HG02588 (cell line): ENCODE measurements at regions not wholly inside any gene's neighbourhood (a gene's known extent, or its start where the extent isn't known, plus 50 kb on each side); places are given as distances from the start of the nearest gene placed in this dataset.
"Not testable (repeated sequence)": the region's sequence is repeated elsewhere in the genome, so short reads cannot be mapped to it uniquely, and the experiment has no call there.

Experiments
- ATAC-seq: cut with Tn5 transposase; IDR thresholded peaks from one replicate; pipeline ENCODE4 v1.9.1; 2021; ENCODE audit warnings: mild to moderate bottlenecking, moderate library complexity; ENCODE audit not compliant: unreplicated experiment

DNA sequence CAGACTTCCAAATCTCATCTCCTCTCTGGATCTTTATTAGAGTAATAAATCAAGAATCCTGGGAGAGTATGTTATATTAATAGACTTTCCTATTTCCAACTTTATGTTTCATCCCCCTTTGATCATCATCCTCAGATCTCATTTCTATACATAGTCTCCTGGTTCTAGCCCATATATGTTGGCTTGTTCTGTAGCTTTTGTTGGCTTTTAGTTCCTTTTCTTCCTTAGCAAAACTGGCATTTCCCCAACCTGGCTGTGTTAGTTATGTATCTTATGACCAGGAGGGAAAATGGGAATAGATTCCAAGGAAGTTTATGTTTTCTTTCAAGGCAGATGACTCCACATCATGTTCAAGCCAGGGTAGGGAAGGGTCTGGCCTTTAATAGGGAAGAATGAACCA, 2464.5 kb downstream of the PCDH9 start:
- ATAC-seq: no peak

DNA sequence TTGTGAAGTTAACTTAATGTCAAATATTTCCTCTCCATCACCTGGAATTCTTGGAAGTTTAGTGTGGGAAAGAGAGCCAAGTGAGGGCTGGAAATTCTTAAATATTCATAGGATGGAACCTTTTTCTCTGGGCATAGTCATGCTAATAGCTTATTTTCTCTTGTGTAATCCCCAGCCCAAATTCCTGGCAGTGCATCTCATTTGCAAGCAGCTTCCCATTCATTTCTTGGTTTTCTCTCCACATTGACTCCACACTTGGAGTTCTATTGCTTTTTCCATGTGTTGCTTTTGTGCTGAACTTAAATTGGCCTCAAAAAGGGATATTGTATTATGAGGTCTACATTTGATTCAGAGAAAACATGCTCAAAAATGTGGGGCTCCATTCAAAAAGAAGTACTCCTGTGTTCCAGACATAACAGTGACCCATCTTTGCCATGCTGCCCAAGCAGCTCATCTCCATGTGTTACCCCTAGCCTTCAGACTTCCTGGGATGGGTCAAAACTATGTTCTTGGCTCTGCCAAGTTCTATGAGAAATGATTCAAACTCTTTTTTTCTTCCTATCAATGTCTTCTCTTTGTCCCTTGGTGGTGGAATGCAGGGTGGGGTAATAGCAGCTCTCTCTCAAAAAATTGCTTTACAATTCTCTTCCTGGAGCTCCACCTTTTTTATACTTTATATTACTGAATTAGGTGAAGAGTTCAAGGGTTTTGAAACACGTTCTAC, 2471.5 kb downstream of the PCDH9 start:
- ATAC-seq: no peak

DNA sequence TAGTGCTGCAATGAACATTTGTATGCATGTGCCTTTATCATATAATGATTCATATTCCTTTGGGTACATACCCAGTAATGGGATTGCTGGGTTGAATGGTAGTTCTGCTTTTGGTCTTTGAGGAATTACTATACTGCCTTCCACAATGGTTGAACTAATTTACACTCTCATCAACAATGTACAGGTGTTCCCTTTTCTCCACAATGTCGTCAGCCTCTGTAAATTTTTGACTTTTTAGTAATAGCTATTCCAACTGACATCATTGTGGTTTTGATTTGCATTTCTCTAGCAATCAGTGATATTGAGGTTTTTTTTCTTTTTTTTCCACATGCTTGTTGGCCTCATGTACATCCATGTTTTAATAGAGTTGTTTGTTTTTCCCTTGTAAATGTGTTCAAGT, 2473.5 kb downstream of the PCDH9 start:
- no peak for ATAC-seq

DNA sequence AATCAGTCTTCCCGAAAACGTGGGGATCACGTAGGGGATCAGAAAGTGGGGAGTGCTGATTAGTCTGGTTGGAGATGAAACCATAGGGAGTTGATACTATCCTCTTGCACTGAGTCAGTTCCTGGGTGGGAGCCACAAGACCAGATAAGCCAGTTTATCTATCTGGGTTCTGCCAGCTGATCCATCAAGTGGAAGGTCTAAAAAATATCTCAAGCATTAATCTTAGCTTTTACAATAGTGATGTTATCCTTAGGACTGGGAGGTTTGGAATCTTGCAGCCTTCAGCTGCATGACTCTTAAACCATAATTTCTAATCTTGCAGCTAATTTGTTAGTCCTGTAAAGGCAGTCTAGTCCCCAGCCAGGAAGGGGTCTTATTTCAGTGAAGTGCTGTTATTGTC, 2474.2 kb downstream of the PCDH9 start:
- no peak for ATAC-seq

DNA sequence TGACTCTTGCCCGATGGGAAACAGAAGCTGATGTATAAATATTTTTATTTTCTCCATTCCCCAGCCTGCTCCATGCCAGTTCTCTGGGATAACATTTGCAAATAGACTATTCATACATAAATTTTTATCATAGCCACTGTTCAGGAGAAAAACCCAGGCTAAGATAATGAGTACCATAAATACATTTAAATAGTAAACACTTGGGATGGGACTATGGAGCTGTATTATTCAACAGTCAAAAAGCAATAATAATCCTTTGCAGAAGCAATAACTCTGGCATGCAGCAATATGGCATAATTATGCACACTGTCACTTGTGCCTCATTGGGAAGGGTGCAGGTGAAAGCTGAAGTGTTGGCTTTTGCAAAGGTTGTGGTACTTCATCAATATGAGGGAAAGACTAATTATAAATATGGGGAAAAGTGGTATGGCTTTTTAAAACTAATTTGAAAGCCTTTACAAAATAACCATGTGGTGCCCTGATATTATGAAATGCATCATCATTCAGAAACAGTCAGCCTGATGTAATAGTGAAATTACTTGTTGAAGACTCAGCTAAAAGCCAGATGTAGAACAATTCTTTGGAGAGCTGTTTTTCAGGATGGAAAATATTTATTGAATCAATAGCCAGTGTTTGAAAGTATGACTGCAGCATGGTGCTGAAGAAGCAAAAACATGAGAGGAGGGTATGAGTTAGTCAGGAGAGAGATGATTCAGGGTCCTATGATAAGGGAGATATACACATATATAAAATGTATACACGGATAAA, 2476.7 kb downstream of the PCDH9 start:
- ATAC-seq: no peak

DNA sequence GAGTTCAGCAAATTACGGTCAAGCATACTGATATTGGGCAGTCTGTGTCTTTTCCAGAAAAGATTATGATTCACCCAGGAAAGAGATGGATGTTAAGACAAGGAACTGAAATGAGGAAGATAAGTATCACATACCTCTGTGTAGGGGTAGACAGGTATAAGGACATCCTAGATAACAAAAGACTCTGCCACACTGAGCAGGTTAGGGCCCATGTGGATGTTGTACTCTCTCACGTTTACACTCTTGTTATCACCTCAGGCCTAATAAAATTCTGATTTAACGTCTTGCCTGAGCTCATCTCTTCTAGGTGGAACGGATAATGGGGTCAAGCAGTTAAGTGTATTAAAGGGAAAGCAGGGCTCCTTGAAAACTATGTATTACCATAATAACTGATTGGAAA, 2480.8 kb downstream of the PCDH9 start:
- ATAC-seq: no peak

DNA sequence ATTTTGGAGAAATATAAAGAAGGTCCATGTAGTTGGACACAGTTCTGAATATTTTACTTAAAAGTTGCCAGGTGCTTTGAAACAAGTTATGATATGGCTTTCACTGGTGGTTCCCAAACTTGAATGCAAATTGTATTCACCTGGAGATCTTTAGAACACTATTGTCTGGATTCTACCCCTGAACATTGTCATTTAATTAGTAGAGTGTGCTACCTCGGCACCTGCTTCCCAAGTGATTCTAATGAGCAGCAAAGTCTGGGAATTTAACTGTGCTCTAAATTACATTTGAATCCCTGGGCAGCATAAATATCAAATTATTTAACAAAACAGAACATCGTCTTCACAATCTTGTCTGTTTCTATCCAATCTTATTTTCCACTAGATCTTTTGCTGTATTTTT, 2483.3 kb downstream of the PCDH9 start:
- ATAC-seq: no peak

DNA sequence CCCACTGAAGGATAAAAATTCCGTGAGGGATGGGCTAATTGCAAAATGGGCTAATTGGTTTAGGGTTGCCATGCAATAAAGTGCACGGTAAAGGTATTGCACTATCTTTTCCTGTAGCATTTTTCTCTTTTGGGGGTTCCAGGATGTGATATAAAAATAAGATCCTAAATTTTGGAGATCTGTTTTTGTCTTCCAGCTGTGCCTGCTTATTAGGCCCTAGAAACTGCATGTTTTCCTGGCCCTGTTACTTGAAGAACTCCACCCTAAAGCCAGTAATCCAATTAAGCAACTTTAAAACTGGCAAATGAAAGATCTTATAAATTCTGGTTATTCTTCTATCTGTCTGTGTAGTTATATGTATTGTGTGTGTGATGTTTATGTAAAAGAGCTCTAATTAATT, 2489.6 kb downstream of the PCDH9 start:
- ATAC-seq: no peak

DNA sequence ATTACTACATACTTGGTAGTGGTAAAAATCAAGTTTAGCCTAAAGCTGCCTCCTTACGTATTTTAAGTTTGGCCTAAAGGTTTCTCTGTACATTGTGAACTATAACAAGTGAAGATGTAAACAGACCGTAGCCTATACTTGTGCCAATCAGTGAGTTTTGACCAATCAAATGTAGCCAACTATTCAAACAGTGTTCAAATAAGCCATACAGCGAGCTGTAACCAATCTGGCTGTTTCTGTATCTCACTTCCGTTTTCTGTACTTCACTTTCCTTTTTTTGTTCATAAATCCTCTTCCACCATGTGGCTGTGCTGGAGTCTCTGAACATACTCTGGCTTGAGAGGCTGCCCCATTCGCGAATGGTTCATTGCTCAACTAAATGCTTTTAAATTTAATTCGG, 2504.6 kb downstream of the PCDH9 start:
- no peak for ATAC-seq

DNA sequence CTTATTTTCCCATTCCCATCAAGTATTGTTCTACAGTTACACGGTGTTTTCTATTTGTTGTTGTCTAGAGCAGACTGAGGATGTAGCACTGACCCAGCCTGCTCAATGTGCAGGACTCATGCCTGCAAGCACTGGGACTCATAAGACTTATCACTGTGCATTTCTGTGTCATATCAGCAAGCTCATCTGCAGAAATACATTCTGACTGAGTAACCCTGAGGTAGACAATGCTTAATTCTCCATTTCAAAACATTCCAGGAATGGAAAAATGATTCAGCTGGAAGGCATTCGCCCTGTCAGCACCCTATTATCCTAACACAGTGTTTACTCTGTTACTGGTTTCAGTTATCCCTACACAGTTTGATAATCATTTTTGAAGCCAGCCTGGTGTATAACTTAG, 2506.4 kb downstream of the PCDH9 start:
- no peak for ATAC-seq

DNA sequence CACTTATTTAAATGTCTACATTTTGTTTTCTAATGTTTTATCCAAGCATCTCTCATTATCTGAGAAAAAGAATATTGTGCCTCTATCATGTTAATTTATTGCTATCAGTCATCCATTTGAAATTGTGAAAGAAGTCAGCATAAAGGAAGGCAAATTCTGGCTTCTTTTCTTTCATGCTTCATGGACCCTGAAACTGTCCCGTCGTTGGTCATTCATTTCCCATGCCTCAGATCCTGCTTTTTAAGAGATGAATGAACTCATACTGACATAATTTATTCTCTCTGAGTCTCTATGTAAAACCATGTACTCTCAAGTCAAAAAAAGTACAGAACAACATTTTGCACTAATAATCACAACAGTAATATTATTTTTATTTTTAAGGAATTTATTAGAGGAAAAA, 2512.0 kb downstream of the PCDH9 start:
- no peak for ATAC-seq

DNA sequence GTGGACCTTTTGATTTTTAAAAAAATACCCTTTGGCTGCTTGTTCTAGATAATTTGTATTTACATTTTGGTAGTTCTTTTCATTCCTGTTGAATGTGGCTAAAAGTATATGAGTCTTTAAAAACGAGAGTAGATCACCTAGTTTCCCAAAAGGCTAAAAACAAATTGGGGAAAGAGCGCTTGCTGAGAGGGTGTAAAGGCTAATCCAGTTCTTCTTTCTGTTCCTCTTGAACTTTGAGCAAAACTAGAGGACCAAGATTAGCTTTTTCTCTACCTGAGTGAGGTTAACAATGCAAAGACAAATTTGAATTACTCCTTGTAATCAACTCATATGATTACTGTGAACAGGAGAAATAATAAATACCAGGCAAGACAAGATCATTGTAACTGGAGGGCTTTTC, 2513.2 kb downstream of the PCDH9 start:
- ATAC-seq: no peak

DNA sequence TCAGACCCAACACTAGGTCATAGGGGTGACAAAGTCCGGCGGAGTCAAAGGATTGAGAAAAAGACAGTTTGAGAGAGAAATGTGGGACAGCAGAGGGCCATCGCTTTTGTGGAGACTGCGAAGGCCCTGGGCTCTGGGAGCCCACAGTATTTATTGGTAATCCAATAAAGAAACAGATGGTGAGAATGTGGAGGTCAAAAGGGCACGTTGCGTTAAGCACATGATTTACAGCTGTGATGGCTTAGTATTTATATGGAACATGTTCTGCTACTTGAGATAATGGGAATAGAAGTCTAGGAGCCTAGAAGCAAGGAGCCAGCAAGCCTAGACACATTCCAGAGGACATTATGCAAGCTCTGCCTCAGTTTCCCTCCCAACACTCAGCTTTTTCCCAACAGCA, 2521.1 kb downstream of the PCDH9 start:
- ATAC-seq: no peak

DNA sequence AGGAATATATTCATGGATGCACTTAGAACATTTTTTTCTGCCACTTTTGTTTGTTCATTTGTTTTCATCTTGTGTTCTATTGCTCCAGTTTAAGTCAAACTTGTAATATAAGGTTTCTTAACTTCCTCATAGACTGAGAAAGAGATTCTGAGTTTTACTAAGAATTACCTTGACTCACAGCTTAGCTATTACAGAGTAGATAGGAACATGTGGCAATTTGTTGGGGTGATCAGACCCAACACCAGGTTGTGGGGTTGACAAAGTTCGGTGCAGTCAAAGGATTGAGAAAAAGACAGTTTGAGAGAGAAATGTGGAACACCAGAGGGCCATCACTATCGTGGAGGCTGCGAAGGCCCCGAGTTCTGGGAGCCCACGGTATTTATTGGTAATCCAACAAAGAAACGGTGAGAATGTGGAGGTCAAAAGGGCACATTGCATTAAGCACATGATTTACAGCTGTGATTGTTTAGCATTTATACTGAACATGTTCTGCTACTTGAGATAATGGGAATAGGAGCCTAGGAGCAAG, 2526.0 kb downstream of the PCDH9 start:
- ATAC-seq: no peak

DNA sequence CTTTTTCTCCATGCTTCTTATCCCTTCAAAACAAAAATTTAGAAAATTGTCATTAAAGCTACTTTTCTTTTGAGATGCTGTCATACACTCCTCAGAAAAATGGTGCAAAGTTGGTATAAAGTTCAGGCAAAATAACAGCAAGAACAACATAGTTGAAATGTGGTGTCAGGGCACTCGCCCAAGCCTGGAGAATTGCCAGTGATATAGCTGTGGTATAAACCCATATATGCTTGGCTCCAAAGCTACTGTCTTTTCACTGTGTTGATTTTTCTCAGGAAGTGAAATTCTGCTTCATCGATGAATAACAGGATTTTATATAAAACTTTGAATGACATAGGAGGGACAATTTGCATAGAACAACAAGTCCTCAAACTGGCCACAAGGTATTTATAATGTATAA, 2532.9 kb downstream of the PCDH9 start:
- ATAC-seq: no peak

DNA sequence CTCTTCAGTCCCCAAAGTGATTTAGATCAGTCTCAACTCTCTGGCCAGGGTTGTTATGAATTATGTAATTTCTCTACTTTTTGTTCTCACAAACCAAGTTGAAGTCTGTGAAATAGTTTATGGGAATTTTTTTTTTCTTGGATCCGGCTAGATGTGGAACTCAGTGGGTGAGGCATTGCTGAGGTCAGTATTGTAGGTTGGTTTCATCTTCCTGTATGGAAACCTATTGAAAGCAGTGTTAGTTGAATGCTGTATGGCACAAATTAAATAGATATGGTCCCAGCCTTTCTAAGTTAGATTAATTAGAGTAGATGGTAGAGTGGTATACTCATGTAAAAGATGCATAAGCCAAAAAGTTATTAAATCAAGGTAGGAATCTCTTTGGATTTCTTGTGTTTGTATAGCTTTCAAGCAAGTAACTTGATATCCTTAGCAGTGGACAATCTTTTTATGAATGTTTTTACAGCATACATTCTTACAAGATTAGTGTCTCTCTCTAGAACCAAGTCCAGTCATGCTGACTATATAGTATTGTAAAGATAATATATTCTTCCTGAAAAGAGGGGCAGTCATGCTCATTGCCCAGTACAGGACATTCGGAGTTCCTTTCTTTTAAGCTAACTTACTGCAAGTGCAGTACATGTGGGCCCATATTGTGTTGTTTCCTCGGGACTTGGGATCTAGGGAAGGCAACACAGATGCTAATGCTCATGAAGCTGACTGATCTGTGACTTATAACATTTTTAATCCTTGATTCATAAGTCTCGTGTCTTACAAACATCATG, 2541.1 kb downstream of the PCDH9 start:
- ATAC-seq: no peak

DNA sequence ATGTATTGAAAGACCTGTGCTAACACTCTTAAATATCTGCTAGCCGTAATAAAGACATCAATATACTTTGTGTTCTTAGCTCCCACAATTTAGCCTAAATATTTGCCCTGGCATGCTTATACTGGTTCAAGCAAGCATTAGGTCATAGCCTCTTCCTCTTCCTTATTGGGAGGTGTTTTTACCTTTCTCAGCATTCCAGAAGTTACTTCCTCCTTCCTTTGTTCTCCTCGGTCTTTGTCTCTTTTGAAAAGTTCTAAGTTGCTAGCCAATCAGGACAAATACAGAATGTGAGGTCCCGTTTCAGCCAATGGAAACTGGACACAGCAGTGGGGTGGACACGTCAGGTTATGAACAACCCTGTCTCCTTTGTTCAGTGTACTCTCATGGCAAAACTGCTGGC, 2543.6 kb downstream of the PCDH9 start:
- not testable (repeated sequence) for ATAC-seq

DNA sequence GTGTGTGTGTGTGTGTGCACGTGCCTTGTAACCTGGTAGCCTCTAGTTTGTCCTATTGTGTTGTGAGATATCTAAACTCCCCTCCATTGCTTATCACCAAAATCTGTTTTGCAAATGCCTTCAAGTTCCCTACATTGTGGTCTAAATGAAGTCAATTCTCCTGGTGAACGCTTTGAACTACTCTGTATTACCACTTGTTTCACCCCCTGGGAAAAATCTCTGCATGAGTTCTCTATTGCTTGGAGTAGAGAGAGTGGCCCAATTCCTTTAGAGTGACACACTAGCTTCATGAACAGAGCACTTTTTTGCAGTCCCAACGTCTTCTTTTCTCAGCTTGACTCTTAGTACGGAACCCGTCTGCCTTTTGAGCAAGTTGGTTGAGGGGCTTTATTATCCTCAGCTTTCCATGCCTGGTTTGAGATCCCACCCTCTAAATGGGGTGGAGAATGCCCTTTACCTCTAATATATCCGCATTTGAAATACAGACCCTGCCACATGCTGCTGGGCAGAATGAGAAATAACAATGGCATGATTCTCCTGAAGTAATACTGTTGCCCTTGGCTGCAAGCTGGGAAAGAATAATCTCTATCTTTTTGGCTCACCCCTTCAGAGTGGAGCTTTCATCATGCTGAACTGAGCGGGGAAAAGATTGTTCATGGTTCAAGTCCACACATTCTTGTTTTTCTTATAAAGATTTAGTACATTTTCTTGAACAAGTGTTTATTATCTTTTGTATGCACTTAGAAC, 2545.3 kb downstream of the PCDH9 start:
- no peak for ATAC-seq

DNA sequence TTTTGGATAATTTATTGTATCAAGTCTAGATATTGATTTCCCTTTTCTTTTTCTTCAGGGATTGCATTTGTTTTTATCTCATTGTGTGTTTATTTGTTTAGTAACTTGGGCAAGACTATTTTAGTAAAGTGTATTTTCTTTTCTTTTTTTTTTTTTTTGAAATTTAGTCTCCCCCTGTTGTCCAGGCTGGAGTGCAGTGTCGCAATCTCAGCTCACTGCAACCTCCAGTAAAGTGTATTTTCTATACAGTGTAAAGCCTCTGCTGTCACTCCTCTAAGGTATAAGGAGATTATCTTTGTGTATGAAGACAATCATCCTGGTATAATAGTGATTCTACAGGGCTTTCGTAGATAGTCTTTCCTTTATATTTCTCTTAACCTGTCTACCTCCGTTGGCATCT, 2546.0 kb downstream of the PCDH9 start:
- no peak for ATAC-seq

DNA sequence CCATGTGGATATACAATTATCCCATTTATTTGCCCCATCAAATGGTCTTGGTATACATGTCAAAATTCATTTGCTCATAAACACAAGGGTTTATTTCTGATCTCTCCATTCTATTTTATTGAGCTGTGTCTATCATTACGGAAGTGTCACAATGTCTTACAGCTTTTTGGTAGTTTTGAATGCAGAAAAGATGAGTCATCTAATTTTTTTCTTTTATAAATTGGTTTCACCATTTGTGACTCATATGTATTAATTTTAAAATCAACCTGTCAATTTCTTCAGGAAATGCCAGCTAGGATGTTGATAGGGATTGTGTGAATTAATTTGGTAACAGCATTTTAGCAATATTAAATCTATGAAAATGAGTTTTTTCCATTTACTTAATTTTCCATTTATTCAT, 2549.4 kb downstream of the PCDH9 start:
- ATAC-seq: no peak
